Astrocyte of the hippocampus (primary cell): ENCODE measurements at regions not wholly inside any gene's neighbourhood (a gene's known extent, or its start where the extent isn't known, plus 50 kb on each side); places are given as distances from the start of the nearest gene placed in this dataset.

Experiments used
- DNase-seq: peaks from one replicate; pipeline ENCODE4 v3.0.0; 2011; ENCODE audit warnings: low read depth, low spot score

GRCh38 chr19:29096896-29097295 is 116.1 kb downstream of the UQCRFS1 start:
- no peak for DNase-seq

- DNase-seq, result no peak
Observed at GRCh38 chr19:29093553-29093908, 119.4 kb downstream of the UQCRFS1 start.

GRCh38 chr19:29092712-29093552 is 120.0 kb downstream of the UQCRFS1 start:
- no peak for DNase-seq

- DNase-seq, result no peak
Observed at GRCh38 chr19:29090783-29091526, 122.0 kb downstream of the UQCRFS1 start.

GRCh38 chr19:29089315-29089870 is 123.6 kb downstream of the UQCRFS1 start:
- DNase-seq, result no peak

- DNase-seq, result no peak
Observed at GRCh38 chr19:29088761-29089160, 124.2 kb downstream of the UQCRFS1 start.

- DNase-seq, result no peak
Observed at GRCh38 chr19:29086646-29087045, 126.3 kb downstream of the UQCRFS1 start.

GRCh38 chr19:29086182-29086581 is 126.8 kb downstream of the UQCRFS1 start:
- no peak for DNase-seq

- no peak for DNase-seq
Observed at GRCh38 chr19:29085630-29086029, 127.3 kb downstream of the UQCRFS1 start.

GRCh38 chr19:29085206-29085605 is 127.7 kb downstream of the UQCRFS1 start:
- no peak for DNase-seq

- DNase-seq, result no peak
Observed at GRCh38 chr19:29084266-29084665, 128.7 kb downstream of the UQCRFS1 start.

- DNase-seq, result no peak
Observed at GRCh38 chr19:29083863-29084262, 129.1 kb downstream of the UQCRFS1 start.

- no peak for DNase-seq
Observed at GRCh38 chr19:29079356-29080032, 133.5 kb downstream of the UQCRFS1 start.

GRCh38 chr19:29076963-29077362 is 136.0 kb downstream of the UQCRFS1 start:
- DNase-seq, result no peak

GRCh38 chr19:29076161-29076560 is 136.8 kb downstream of the UQCRFS1 start:
- no peak for DNase-seq

GRCh38 chr19:29075149-29075548 is 137.8 kb downstream of the UQCRFS1 start:
- DNase-seq, result no peak

GRCh38 chr19:29074579-29074978 is 138.4 kb downstream of the UQCRFS1 start:
- DNase-seq, result no peak

GRCh38 chr19:29067831-29068230 is 145.1 kb downstream of the UQCRFS1 start:
- no peak for DNase-seq

GRCh38 chr19:29062475-29063435 is 150.2 kb downstream of the UQCRFS1 start:
- DNase-seq, result no peak

- DNase-seq, result no peak
Observed at GRCh38 chr19:29060813-29061364, 152.1 kb downstream of the UQCRFS1 start.

GRCh38 chr19:29056535-29056934 is 156.4 kb downstream of the UQCRFS1 start:
- DNase-seq, result no peak
